Upper lobe of left lung (tissue), 6 donors: ENCODE measurements at regions not wholly inside any gene's neighbourhood (a gene's known extent, or its start where the extent isn't known, plus 50 kb on each side); places are given as distances from the start of the nearest gene placed in this dataset.
"Not testable (repeated sequence)": the region's sequence is repeated elsewhere in the genome, so short reads cannot be mapped to it uniquely, and the experiment has no call there.

ENCODE experiments used
- ATAC-seq, 2 donors: fragments of 200-7000 bp; cut with Tn5 transposase; one replicate each; pipeline ENCODE4 v1.9.1; 2022; ENCODE audit warnings: mild to moderate bottlenecking in 2 of 2, moderate library complexity in 2 of 2; ENCODE audit not compliant: low FRiP score in 2 of 2
- DNase-seq, 2 donors: peaks; one replicate each; pipeline ENCODE4 v3.0.0-alpha.2; 2019 to 2020
- H3K27ac ChIP-seq, 4 donors: fragments of 200-600 bp; sonication (generic); one replicate each; pipeline ENCODE4 v1.5.1; 2016 to 2019
- H3K27me3 ChIP-seq, 4 donors: fragments of 200-600 bp; sonication (generic); one replicate each; pipeline ENCODE4 v1.5.1; 2017 to 2019
- H3K36me3 ChIP-seq, 4 donors: fragments of 200-600 bp; sonication (generic); one replicate each; pipeline ENCODE4 v1.5.1; 2016 to 2019
- H3K4me1 ChIP-seq, 4 donors: fragments of 200-600 bp; sonication (generic); one replicate each; pipeline ENCODE4 v1.5.1; 2018 to 2019
- H3K4me3 ChIP-seq, 4 donors: fragments of 200-600 bp; sonication (generic); one replicate each; pipeline ENCODE4 v1.5.1; 2017 to 2019; ENCODE audit warnings: mild to moderate bottlenecking in 2 of 4, moderate library complexity in 1 of 4
- H3K9me3 ChIP-seq, 4 donors: fragments of 200-600 bp; sonication (generic); one replicate each; pipeline ENCODE4 v1.5.1; 2018 to 2019
- CTCF ChIP-seq, 6 experiments: fragments of 450-650 bp in 4 of 6; fragments of 200-600 bp in 2 of 6; sonication (generic) in 2 of 6; IDR thresholded peaks; one replicate each; pipeline ENCODE4 v1.5.1; 2016 to 2019; ENCODE audit warnings: antibody characterized with exemption in 6 of 6
- EP300 ChIP-seq, 4 donors: sonication (generic); formaldehyde crosslinking; IDR thresholded peaks; one replicate each; pipeline ENCODE4 v1.5.1; 2017; ENCODE audit warnings: antibody characterized with exemption in 4 of 4, control low read depth in 2 of 4
- POLR2A ChIP-seq, 4 donors: fragments of 450-650 bp; IDR thresholded peaks; one replicate each; pipeline ENCODE4 v1.5.1; 2016 to 2017; ENCODE audit warnings: antibody characterized with exemption in 4 of 4, mild to moderate bottlenecking in 2 of 4
- POLR2AphosphoS5 ChIP-seq, 2 donors: sonication (generic); formaldehyde crosslinking; IDR thresholded peaks; one replicate each; pipeline ENCODE4 v1.5.1; 2017; ENCODE audit warnings: antibody characterized with exemption in 2 of 2
- WGBS, 2 donors: methylation state at CpG; one replicate each; pipeline ENCODE4 v1.1.5; 2017 to 2018; 5-methylcytosine and 5-hydroxymethylcytosine counted together
- donor health status: DM: no; HTN: no; CAD: no; lungs with moderate emphysema.
- donor health status: DM: no; HTN: yes; CAD: no; lungs with severe emphysema.

- Histone ChIP-seq H3K27me3 (no peaks in the 10 kb centered on the region), H3K9me3 (no peaks in the 10 kb centered on the region), H3K36me3 (no peaks in the 10 kb centered on the region), H3K4me3 (no peak overlapping the region), H3K27ac (no peak overlapping the region), H3K4me1 (no peaks in the 10 kb centered on the region)
- DNase-seq (no peak), ATAC-seq (no peak)
- TF ChIP-seq EP300 (IDR thresholded peaks at IDR 0.05) = no peak
- 63 to 67% methylated on average over 4 of the region's 4 CpGs for WGBS, 2 donors
Measured at GRCh38 chr9:15058236-15058635, 148.0 kb upstream of the FREM1 start.

- ATAC-seq, H3K4me1 ChIP-seq, H3K27me3 ChIP-seq, H3K27ac ChIP-seq, H3K36me3 ChIP-seq, H3K9me3 ChIP-seq, DNase-seq, H3K4me3 ChIP-seq: not testable (repeated sequence)
- whole genome bisulfite sequencing, 2 donors = 52 to 63% methylated on average over 4 of the region's 4 CpGs
Measured at GRCh38 chr9:15055284-15055683, 145.1 kb upstream of the FREM1 start.

GRCh38 chr9:15048772-15049171, 138.5 kb upstream of the FREM1 start:
- Histone ChIP-seq H3K36me3 (no peaks in the 10 kb centered on the region), H3K9me3 (no peaks in the 10 kb centered on the region), H3K27me3 (no peaks in the 10 kb centered on the region), H3K27ac (no peak overlapping the region), H3K4me3 (no peak overlapping the region), H3K4me1 (no peaks in the 10 kb centered on the region)
- ATAC-seq (no peak), DNase-seq (no peak)
- 71 to 74% methylated on average over 1 of the region's 1 CpG for WGBS, 2 donors
- TF ChIP-seq POLR2AphosphoS5 (IDR thresholded peaks at IDR 0.05) (no peak), POLR2A (IDR thresholded peaks at IDR 0.05) (no peak), EP300 (IDR thresholded peaks at IDR 0.05) (no peak), CTCF (IDR thresholded peaks at IDR 0.05) (no peak)

GRCh38 chr9:15047028-15047551, 136.9 kb upstream of the FREM1 start:
- H3K36me3 ChIP-seq = no peaks in the 10 kb centered on the region
- H3K27me3 ChIP-seq = no peaks in the 10 kb centered on the region
- DNase-seq (no peak), ATAC-seq (no peak)
- H3K27ac ChIP-seq = no peak overlapping the region
- TF ChIP-seq CTCF (IDR thresholded peaks at IDR 0.05) = no peak
- TF ChIP-seq POLR2AphosphoS5 (IDR thresholded peaks at IDR 0.05) = no peak
- no peaks in the 10 kb centered on the region for H3K4me1 ChIP-seq
- no peaks in the 10 kb centered on the region for H3K9me3 ChIP-seq
- no peak overlapping the region for H3K4me3 ChIP-seq
- whole genome bisulfite sequencing, 2 donors = 83 to 86% methylated on average over 5 of the region's 5 CpGs

- no peak for TF ChIP-seq POLR2A (IDR thresholded peaks at IDR 0.05)
- TF ChIP-seq CTCF (IDR thresholded peaks at IDR 0.05) = no peak
- no peak for TF ChIP-seq POLR2AphosphoS5 (IDR thresholded peaks at IDR 0.05)
- no peak for TF ChIP-seq EP300 (IDR thresholded peaks at IDR 0.05)
- DNase-seq (no peak), ATAC-seq (no peak)
- Histone ChIP-seq H3K9me3 (no peaks in the 10 kb centered on the region), H3K27ac (no peak overlapping the region), H3K36me3 (no peaks in the 10 kb centered on the region), H3K4me1 (no peaks in the 10 kb centered on the region), H3K27me3 (no peaks in the 10 kb centered on the region), H3K4me3 (no peak overlapping the region)
- 93 to 94% methylated on average over 4 of the region's 4 CpGs for WGBS, 2 donors
Measured at GRCh38 chr9:15033316-15033715, 123.1 kb upstream of the FREM1 start.

- no peaks in the 10 kb centered on the region for H3K36me3 ChIP-seq
- no peaks in the 10 kb centered on the region for H3K27me3 ChIP-seq
- ATAC-seq = no peak
- 83 to 92% methylated on average over 1 of the region's 1 CpG for WGBS, 2 donors
- H3K4me3 ChIP-seq = no peak overlapping the region
- TF ChIP-seq POLR2AphosphoS5 (IDR thresholded peaks at IDR 0.05) (no peak), EP300 (IDR thresholded peaks at IDR 0.05) (no peak), CTCF (IDR thresholded peaks at IDR 0.05) (no peak), POLR2A (IDR thresholded peaks at IDR 0.05) (no peak)
- H3K4me1 ChIP-seq = no peaks in the 10 kb centered on the region
- no peaks in the 10 kb centered on the region for H3K9me3 ChIP-seq
- no peak for DNase-seq
- H3K27ac ChIP-seq = no peak overlapping the region
Measured at GRCh38 chr9:15032860-15033259, 122.6 kb upstream of the FREM1 start.
